H1 (cell line): ENCODE measurements at regions not wholly inside any gene's neighbourhood (a gene's known extent, or its start where the extent isn't known, plus 50 kb on each side); places are given as distances from the start of the nearest gene placed in this dataset.

ENCODE experiments used
- CTCF ChIA-PET: fragments of 300-600 bp; sonication (Branson Sonifier 250); formaldehyde crosslinking; loops from one replicate; lab custom pipeline; 2021; ENCODE audit not compliant: partially characterized antibody; lab: Charles Lee
- POLR2A ChIA-PET: fragments of 300-600 bp; sonication (Branson Sonifier 250); formaldehyde crosslinking; loops from one replicate; lab custom pipeline; 2021; ENCODE audit warnings: inconsistent platforms; ENCODE audit not compliant: partially characterized antibody; lab: Charles Lee
- DNase-seq, 2 experiments: peaks; one replicate each; pipeline versions ENCODE4 v3.0.0 to v3.0.0-alpha.2; 2010 to 2022; ENCODE audit warnings: low spot score in 2 of 2, low read depth in 1 of 2, mixed read lengths in 1 of 2
- FAIRE-seq: peaks from 2 replicates; lab custom pipeline; 2011; peaks lifted over from hg19 to GRCh38; lab: Jason Lieb, UNC
- H2AFZ ChIP-seq: 2 replicates; pipeline ENCODE4 v1.8.1; 2012; ENCODE audit warnings: low read length, inconsistent platforms
- H2AK5ac ChIP-seq: 2 replicates; pipeline ENCODE4 v1.6.1; 2013; ENCODE audit warnings: low read depth, low read length
- H2BK120ac ChIP-seq: replicated peaks from 2 replicates; pipeline ENCODE3; 2013; ENCODE audit warnings: low read depth, low read length, inconsistent platforms
- H2BK12ac ChIP-seq: 2 replicates; pipeline ENCODE4 v1.6.1; 2013; ENCODE audit warnings: low read depth, low read length
- H2BK15ac ChIP-seq: 2 replicates; pipeline ENCODE4 v1.6.1; 2013; ENCODE audit warnings: low read length
- H2BK20ac ChIP-seq: 2 replicates; pipeline ENCODE4 v1.6.1; 2013; ENCODE audit warnings: low read length
- H2BK5ac ChIP-seq: 2 replicates; pipeline ENCODE4 v1.6.1; 2013; ENCODE audit warnings: low read depth, low read length
- H3K14ac ChIP-seq: 2 replicates; pipeline ENCODE4 v1.6.1; 2013; ENCODE audit warnings: inconsistent platforms; ENCODE audit not compliant: insufficient read length
- H3K18ac ChIP-seq: 2 replicates; pipeline ENCODE4 v1.6.1; 2013; ENCODE audit warnings: low read length; ENCODE audit errors: extremely low read depth
- H3K23ac ChIP-seq: 2 replicates; pipeline ENCODE4 v1.6.1; 2013; ENCODE audit warnings: inconsistent platforms; ENCODE audit not compliant: insufficient read length
- H3K23me2 ChIP-seq: 2 replicates; pipeline ENCODE4 v1.6.1; 2013; ENCODE audit warnings: low read depth, low read length
- H3K27ac ChIP-seq: 2 replicates; pipeline ENCODE4 v1.6.1; 2011; ENCODE audit warnings: low read depth, low read length, inconsistent platforms
- H3K27me3 ChIP-seq, 4 experiments: replicated peaks in 1 of 4; 1 replicate in 1 of 4; 2 replicates in 3 of 4; pipeline versions ENCODE4 v1.6.1 to v1.8.1; 2011 to 2013; ENCODE audit warnings: low read length in 3 of 4, mild to moderate bottlenecking in 3 of 4, inconsistent platforms in 2 of 4, mixed read lengths in 2 of 4, moderate library complexity in 1 of 4; ENCODE audit not compliant: control insufficient read depth in 3 of 4, insufficient read depth in 3 of 4; ENCODE audit errors: extremely low read depth in 1 of 4
- H3K36me3 ChIP-seq, 4 experiments: 2 replicates each; pipeline versions ENCODE4 v1.6.1 to v1.8.1; 2011 to 2013; ENCODE audit warnings: mild to moderate bottlenecking in 4 of 4, low read length in 3 of 4, moderate library complexity in 2 of 4, control low read depth in 1 of 4, inconsistent platforms in 1 of 4; ENCODE audit not compliant: insufficient read depth in 4 of 4, control insufficient read depth in 2 of 4
- H3K4ac ChIP-seq: replicated peaks from 2 replicates; pipeline ENCODE3; 2013; ENCODE audit warnings: low read length, low read depth, mixed read lengths, inconsistent platforms; ENCODE audit not compliant: insufficient read length
- H3K4me1 ChIP-seq, 4 experiments: replicated peaks in 1 of 4; 1 replicate in 1 of 4; 2 replicates in 3 of 4; pipeline versions ENCODE4 v1.6.1 to v1.8.1; 2011 to 2013; ENCODE audit warnings: low read length in 3 of 4, inconsistent platforms in 2 of 4, mixed read lengths in 1 of 4; ENCODE audit not compliant: insufficient read depth in 4 of 4, control insufficient read depth in 3 of 4
- H3K4me2 ChIP-seq, 2 experiments: 2 replicates each; pipeline versions ENCODE4 v1.6.1 to v1.8.1; 2011 to 2013; ENCODE audit warnings: low read depth in 2 of 2, low read length in 2 of 2, control low read depth in 1 of 2, inconsistent platforms in 1 of 2, mild to moderate bottlenecking in 1 of 2; ENCODE audit not compliant: insufficient read depth in 1 of 2
- H3K4me3 ChIP-seq, 4 experiments: fragments of 200-600, 300-600 bp in 1 of 4; sonication (generic), shearing (Covaris generic), sonication (Bioruptor Twin) in 1 of 4; 2 replicates each; pipeline versions ENCODE4 v1.5.1 to v1.8.1; 2011 to 2016; ENCODE audit warnings: low read length in 4 of 4, low read depth in 3 of 4, control low read depth in 2 of 4, inconsistent platforms in 2 of 4, mild to moderate bottlenecking in 2 of 4, mixed read lengths in 1 of 4, moderate library complexity in 1 of 4; ENCODE audit not compliant: insufficient read depth in 2 of 4; ENCODE audit errors: extremely low read depth in 1 of 4
- H3K56ac ChIP-seq: replicated peaks from 2 replicates; pipeline ENCODE3; 2013; ENCODE audit warnings: low read depth, mild to moderate bottlenecking, mixed read lengths, low read length, inconsistent platforms; ENCODE audit not compliant: insufficient read length
- H3K79me1 ChIP-seq: 2 replicates; pipeline ENCODE4 v1.6.1; 2013; ENCODE audit warnings: low read depth, low read length, control low read depth
- H3K79me2 ChIP-seq, 2 experiments: 2 replicates each; pipeline versions ENCODE4 v1.6.1 to v1.8.1; 2012 to 2013; ENCODE audit warnings: low read length in 2 of 2, mild to moderate bottlenecking in 2 of 2, inconsistent platforms in 1 of 2; ENCODE audit not compliant: insufficient read depth in 2 of 2, control insufficient read depth in 1 of 2
- H3K9ac ChIP-seq, 4 experiments: replicated peaks in 1 of 4; 1 replicate in 1 of 4; 2 replicates in 3 of 4; pipeline versions ENCODE4 v1.6.1 to v1.8.1; 2011 to 2013; ENCODE audit warnings: low read depth in 3 of 4, low read length in 3 of 4, control low read depth in 2 of 4, mild to moderate bottlenecking in 2 of 4, moderate library complexity in 2 of 4, inconsistent platforms in 1 of 4; ENCODE audit errors: extremely low read depth in 1 of 4
- H3K9me3 ChIP-seq, 2 experiments: 2 replicates each; pipeline versions ENCODE4 v1.6.1 to v1.8.1; 2012 to 2013; ENCODE audit warnings: mild to moderate bottlenecking in 2 of 2, moderate library complexity in 2 of 2, control low read depth in 1 of 2, inconsistent platforms in 1 of 2, low read depth in 1 of 2, low read length in 1 of 2, mixed read lengths in 1 of 2; ENCODE audit not compliant: insufficient read depth in 2 of 2
- H4K20me1 ChIP-seq, 2 experiments: replicated peaks in 1 of 2; 2 replicates each; pipeline versions ENCODE3 to v1.8.1; 2011 to 2013; ENCODE audit warnings: inconsistent platforms in 2 of 2, low read length in 2 of 2, mild to moderate bottlenecking in 1 of 2; ENCODE audit not compliant: insufficient read depth in 2 of 2, control insufficient read depth in 1 of 2
- H4K5ac ChIP-seq: 2 replicates; pipeline ENCODE4 v1.6.1; 2013; ENCODE audit warnings: low read length, low read depth, mixed read lengths, inconsistent platforms; ENCODE audit not compliant: insufficient read length
- H4K8ac ChIP-seq: 2 replicates; pipeline ENCODE4 v1.8.0; 2013; ENCODE audit warnings: mild to moderate bottlenecking, moderate library complexity, low read length, inconsistent platforms; ENCODE audit not compliant: insufficient read depth; ENCODE audit errors: extremely low read depth
- H4K91ac ChIP-seq: replicated peaks from 2 replicates; pipeline ENCODE3; 2013; ENCODE audit warnings: low read length, mixed read lengths, inconsistent platforms; ENCODE audit not compliant: insufficient read length
- CTBP2 ChIP-seq: IDR thresholded peaks from 2 replicates; pipeline ENCODE4 v1.7.0; 2011; ENCODE audit warnings: borderline replicate concordance, mild to moderate bottlenecking, moderate library complexity, mixed read lengths, low read length; ENCODE audit not compliant: insufficient read depth, insufficient read length
- EGR1 ChIP-seq: IDR thresholded peaks from 2 replicates; pipeline ENCODE4 v1.6.1; 2011; ENCODE audit warnings: low read depth, low read length, borderline replicate concordance
- EZH2 ChIP-seq: fragments of 200-600 bp; sonication (generic); IDR thresholded peaks from 2 replicates; pipeline ENCODE4 v1.7.1; 2012; ENCODE audit warnings: low read depth, mild to moderate bottlenecking, moderate library complexity, low read length, inconsistent platforms; ENCODE audit not compliant: severe bottlenecking
- NRF1 ChIP-seq: IDR thresholded peaks from 2 replicates; pipeline ENCODE4 v1.6.1; 2011; ENCODE audit warnings: mild to moderate bottlenecking, low read depth, low read length, improper control_type of control experiment
- RBBP5 ChIP-seq: IDR thresholded peaks from 2 replicates; pipeline ENCODE4 v1.7.1; 2012; ENCODE audit warnings: low read depth, mild to moderate bottlenecking, inconsistent platforms, low read length, moderate library complexity, borderline replicate concordance
- SP1 ChIP-seq: IDR thresholded peaks from 2 replicates; pipeline ENCODE4 v1.6.1; 2011; ENCODE audit warnings: low read depth, low read length
- SRF ChIP-seq: IDR thresholded peaks from 2 replicates; pipeline ENCODE4 v1.6.1; 2011; ENCODE audit warnings: mild to moderate bottlenecking, low read depth, low read length, moderate library complexity
- TBP ChIP-seq: IDR thresholded peaks from 2 replicates; pipeline ENCODE4 v1.6.1; 2011; ENCODE audit warnings: low read depth, low read length, improper control_type of control experiment
- WGBS, 2 experiments: shearing (Covaris generic) in 1 of 2; methylation state at CpG; one replicate each; pipeline versions ENCODE4 v1.1.6 to v1.1.7; 2013 to 2015; ENCODE audit warnings: low lambda C conversion rate in 2 of 2, mixed read lengths in 2 of 2, inconsistent platforms in 1 of 2, low coverage in 1 of 2, missing lambda C conversion rate in 1 of 2; ENCODE audit not compliant: insufficient replicate concordance in 2 of 2, insufficient coverage in 1 of 2, insufficient read length in 1 of 2; ENCODE audit errors: extremely low coverage in 1 of 2, missing lambda C conversion rate in 1 of 2; 5-methylcytosine and 5-hydroxymethylcytosine counted together

DNA sequence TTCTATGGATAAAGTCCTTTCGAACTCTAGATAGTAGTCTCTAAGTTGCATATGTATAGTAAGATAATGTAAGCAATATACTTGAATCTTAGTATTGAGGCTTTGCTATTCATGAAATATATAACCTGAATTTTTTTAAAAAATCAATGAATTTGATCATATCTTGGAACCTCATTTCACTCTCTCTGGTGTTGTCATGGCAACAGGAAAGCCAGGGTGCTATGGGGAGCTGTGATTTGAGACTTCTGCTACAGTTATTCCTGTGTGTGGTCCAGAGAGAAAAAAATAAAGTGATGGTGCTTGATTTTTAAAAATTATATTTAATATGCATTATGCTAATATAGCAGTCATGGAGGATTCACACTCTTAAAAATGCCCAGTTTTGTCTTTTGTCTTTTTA is 508.0 kb downstream of the SNAPC1 start:
- no peak overlapping the region for H2BK120ac ChIP-seq
- H3K23ac ChIP-seq, result no peak overlapping the region
- no peak overlapping the region for H4K5ac ChIP-seq
- no peak overlapping the region for H2AK5ac ChIP-seq
- H3K4ac ChIP-seq, result no peak overlapping the region
- no peak overlapping the region for H2BK12ac ChIP-seq
- CTCF ChIA-PET, result interaction anchor here (0.6 kb wide), 1 partner anchor 86 kb away, joined by 4 read pairs; no protein-coding TSS in a partner anchor
- no peak overlapping the region for H3K9ac ChIP-seq
- no peak overlapping the region for H3K27ac ChIP-seq
- no peak overlapping the region for H2AFZ ChIP-seq
- H4K91ac ChIP-seq, result no peak overlapping the region
- no peaks in the 10 kb centered on the region for H3K79me1 ChIP-seq
- no peak overlapping the region for H2BK5ac ChIP-seq
- no peak overlapping the region for H3K4me2 ChIP-seq
- H2BK15ac ChIP-seq, result no peak overlapping the region
- H4K20me1 ChIP-seq, result no peaks in the 10 kb centered on the region
- H3K79me2 ChIP-seq, result no peaks in the 10 kb centered on the region
- no peak overlapping the region for H3K4me3 ChIP-seq
- no peak overlapping the region for H3K56ac ChIP-seq
- H4K8ac ChIP-seq, result no peak overlapping the region
- POLR2A ChIA-PET, result no interaction called here
- no peaks in the 10 kb centered on the region for H3K27me3 ChIP-seq
- no peaks in the 10 kb centered on the region; the same call in 1 of the 2 replicates for H3K23me2 ChIP-seq
- no peak for FAIRE-seq
- no peak overlapping the region for H3K14ac ChIP-seq
- no peaks in the 10 kb centered on the region for H3K4me1 ChIP-seq
- H3K36me3 ChIP-seq, result no peaks in the 10 kb centered on the region
- no peak overlapping the region for H3K18ac ChIP-seq
- 93% methylated on average over 1 of the region's 1 CpG; no CpG with 5 or more reads in 1 of the 2 experiments for WGBS, 2 experiments
- H3K9me3 ChIP-seq, result no peaks in the 10 kb centered on the region
- H2BK20ac ChIP-seq, result no peak overlapping the region
- no peak for DNase-seq
- TF ChIP-seq TBP, result no peak
- no peak for TF ChIP-seq EGR1
- TF ChIP-seq RBBP5, result no peak
- no peak for TF ChIP-seq SP1
- no peak for TF ChIP-seq EZH2
- TF ChIP-seq NRF1, result no peak
- no peak for TF ChIP-seq SRF
- TF ChIP-seq CTBP2, result no peak
